HG02642 (cell line): ENCODE measurements at regions not wholly inside any gene's neighbourhood (a gene's known extent, or its start where the extent isn't known, plus 50 kb on each side); places are given as distances from the start of the nearest gene placed in this dataset.
"Not testable (repeated sequence)": the region's sequence is repeated elsewhere in the genome, so short reads cannot be mapped to it uniquely, and the experiment has no call there.

Source experiments
- ATAC-seq: cut with Tn5 transposase; IDR thresholded peaks from one replicate; pipeline ENCODE4 v1.9.1; 2021; ENCODE audit warnings: mild to moderate bottlenecking; ENCODE audit not compliant: unreplicated experiment, poor library complexity

GRCh38 chr6:94559829-94560537 is 1017.4 kb upstream of the MANEA start:
- ATAC-seq = no peak

DNA sequence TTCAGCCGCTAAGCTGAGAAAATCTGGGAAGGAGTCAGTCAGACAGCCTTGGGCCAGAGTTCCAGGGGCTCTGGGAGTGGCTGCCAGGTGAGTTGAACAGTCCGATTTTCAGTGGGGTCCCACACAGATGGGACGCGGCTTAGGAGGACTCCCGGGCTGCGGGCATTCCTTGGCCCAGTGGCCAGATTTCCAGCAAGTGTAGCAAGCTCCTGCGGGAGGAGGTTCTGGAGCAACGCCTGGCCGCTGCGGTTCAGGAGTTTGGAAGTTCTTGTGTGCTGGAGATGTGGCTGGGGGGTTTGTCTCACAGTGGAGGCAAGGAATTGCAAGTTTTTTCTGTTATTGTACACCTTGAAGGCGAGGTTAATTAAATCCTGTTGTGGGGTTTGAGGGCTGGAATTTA is 1020.1 kb upstream of the MANEA start:
- ATAC-seq = not testable (repeated sequence)

DNA sequence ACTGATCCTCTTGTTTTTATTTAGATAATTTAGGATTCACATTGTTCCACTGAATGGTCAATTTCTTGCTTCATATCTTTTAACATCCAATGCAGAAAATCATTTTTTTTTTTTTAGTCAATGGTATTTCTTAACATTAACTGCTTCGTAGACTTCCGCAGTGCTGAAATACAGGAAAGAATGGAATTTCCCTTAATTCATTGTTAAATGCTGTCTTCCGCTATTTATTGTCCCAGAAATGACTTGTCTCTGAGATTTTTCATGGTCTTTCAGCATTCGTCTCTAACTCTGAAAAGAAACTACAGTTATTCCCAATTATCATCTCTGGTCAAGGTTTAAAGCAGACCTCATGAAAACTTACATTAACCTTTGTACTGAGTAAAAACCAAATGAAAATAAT is 1029.1 kb upstream of the MANEA start:
- ATAC-seq = no peak

DNA sequence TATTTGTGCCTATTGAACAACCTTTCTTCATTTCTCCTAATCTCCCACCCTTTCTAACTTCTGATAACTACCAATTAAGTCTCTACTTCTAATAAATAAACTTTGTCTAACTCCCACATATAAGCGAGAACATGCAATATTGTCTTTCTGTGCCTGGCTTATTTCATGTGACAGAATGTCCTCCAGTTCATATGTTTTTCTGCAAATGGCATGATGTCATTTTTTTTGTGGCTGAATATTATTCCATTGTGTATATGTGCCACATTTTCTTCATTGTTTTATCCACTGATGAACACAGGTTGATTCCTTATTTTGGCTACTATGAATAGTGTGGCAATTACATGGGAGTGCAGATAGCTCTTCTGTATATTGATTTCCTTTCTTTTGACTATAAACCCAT is 1041.5 kb upstream of the MANEA start:
- ATAC-seq = no peak

DNA sequence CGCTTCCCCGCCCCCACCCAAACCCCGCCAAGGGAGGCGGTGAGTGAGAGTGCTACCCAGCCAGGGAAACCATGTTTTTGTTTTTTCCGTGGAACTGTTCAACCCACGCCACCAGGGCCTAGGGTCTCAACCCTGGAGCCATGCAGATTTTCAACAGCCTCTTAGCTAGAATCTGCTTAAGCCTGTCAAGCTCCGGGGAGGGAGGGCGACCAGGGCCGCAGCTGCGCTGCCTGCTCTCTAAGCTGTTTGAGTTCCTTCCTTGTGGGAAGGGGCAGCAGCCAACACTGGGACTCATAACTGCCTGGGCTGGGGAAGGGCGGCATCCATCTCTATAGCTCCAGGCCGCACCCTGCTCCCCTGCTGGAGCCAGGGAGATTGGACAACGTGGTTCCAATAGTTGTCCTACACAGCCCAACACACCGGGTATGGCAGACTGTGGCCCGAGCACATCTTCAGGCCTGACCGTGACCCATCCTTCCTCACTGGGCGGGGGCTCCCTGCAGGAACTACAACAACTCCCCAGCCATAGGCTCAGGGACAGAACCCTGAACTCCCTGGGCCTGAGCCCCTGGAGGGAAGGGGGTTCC is 1065.7 kb upstream of the MANEA start:
- ATAC-seq = no peak

DNA sequence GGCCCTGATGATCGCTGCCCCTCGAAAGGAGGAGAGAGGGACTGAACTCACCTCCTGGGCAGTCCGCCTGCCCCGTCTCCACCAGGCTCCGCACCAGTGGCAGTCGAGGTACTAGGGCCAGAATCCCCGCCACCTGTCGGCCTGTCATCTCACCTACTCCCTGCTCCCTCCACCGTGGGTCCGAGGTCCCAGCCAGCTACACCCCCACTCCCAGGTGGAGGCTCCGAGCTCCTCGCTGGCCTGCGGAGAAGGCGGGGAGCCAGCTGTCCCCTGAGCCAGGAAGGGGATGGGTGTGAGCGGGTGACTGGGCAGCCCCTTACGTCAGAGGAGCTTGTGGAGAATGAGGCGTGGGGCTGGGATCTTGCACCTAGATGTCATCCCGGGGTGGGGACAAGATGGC is 1066.5 kb upstream of the MANEA start:
- ATAC-seq = no peak

GRCh38 chr6:94501516-94501915 is 1075.8 kb upstream of the MANEA start:
- no peak for ATAC-seq

GRCh38 chr6:94498099-94498498 is 1078.7 kb upstream of the EPHA7 start:
- no peak for ATAC-seq

- no peak for ATAC-seq
These were observed 1075.1 kb upstream of the EPHA7 start for GRCh38 chr6:94494500-94494899.

DNA sequence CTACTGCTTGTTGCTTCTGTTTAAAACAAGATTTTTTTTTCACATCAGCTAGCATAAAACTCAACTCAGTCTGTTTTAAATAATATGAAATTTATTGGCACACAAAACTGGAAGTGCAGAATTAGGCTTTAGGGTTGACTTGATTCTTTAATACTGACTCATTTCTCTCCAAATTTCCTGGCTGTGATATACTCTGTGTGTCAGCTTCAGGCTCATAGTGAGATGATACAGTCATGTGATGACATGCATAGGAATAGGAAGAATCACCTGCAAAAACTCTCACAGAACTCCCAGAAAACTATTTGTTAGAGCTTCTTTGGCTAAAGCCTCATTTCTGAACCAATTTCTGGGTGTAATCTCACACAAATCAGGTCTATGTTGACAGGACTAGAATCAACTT is 1068.0 kb upstream of the EPHA7 start:
- no peak for ATAC-seq

DNA sequence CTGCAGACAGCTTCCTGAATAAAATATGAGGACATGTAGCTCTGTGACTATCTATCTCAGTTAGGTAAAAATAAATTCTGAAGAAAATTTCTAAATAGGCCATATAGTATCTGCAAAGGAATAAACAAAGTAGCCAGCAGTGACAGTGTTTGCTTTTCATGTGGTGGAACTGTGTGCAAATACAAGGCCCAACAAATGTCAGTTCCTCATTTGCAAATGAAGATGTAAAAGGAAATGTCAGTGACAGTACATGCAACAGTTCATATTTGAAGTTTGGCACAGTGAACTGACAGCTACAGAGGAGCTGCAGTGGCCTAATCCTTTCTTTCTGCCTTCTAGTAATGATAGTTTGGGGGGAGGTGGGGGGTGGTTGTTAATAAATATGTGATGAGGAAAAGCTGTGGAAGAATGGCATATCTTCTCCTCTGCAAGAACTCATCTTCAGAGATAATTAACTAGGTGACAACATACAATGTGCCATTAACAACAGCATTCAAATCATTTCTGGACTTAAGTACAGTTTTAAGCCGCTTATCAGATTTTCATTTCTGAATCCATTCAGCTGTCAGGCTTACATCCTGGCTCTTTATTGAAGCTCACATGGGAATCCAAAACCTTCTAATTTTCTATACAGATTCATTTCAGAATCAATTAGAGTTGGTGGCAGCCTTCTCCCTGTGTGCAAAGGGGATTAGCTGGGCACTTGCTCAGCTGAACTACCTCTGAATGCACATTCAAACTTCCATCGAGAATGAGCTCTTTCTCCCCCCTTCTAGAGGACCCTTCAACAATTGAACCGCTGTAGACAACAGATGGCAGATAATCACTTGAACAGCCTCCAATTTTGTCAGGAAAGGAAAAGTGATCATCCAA is 1059.0 kb upstream of the EPHA7 start:
- no peak for ATAC-seq

DNA sequence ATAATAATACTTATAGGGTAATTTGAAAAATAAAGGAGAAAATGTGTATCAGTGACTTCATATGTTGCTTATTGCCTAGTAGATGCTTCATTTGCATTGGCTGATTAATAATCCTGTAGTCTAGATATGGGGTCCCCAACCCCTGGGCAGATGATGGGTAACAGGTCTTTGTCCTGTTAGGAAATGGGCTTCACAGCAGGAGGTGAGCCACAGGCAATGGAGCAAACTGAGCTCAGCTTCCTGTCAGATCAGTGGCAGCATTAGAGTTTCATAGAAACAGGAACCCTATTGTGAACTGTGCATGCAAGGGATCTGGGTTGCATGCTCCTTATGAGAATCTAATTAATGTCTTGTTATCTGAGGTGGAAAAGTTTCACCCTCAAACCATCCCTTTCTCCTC is 1049.5 kb upstream of the EPHA7 start:
- ATAC-seq = no peak

DNA sequence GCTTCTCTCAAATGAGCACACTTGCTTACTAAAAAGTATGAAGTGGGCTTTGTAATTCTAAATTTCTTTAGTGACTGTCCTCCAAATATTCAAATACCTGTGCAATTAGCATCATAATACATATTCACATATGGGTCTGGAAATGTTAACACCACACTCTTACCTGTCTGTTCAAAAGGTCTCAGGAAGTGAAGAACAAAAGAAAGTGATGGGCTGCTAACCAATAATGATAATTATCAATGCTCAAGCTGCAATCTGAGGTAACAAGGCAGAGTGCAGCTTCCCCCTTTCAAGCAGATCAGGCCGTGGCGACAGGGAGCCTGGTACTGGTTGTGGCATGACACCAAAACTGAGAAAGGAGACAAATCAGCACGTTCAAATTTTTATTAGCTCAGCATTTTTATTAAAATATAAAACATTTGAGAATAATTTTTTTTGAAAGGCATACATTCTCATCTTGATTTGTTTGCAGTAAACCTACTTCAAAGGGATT is 1044.7 kb upstream of the EPHA7 start:
- no peak for ATAC-seq

GRCh38 chr6:94463306-94463705 is 1043.9 kb upstream of the EPHA7 start:
- no peak for ATAC-seq

DNA sequence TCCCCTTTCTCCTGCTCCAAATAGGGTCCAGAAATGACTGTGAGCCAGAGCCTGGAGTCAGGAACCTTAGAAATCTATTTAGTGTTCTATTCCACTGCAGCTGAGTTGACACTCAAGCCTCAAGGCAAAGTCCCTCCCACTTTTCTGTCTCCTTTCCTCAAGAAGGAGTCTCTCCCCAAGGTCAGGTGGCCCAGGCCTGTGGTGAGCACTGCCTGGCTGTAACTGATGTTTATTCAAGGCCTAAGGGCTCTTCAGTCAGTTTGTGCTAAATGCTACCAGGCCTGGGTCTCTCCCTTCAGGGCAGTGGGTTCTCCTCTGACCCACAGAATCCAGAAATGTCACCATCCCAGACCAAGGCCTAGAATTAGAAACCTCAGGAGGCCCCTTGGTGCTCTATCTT is 1042.9 kb upstream of the EPHA7 start:
- no peak for ATAC-seq

GRCh38 chr6:94456266-94456665 is 1036.9 kb upstream of the EPHA7 start:
- no peak for ATAC-seq

- ATAC-seq = no peak
These were observed 1034.9 kb upstream of the EPHA7 start for GRCh38 chr6:94454231-94454630.

GRCh38 chr6:94446120-94446519 is 1026.8 kb upstream of the EPHA7 start:
- ATAC-seq = no peak

GRCh38 chr6:94443701-94444100 is 1024.3 kb upstream of the EPHA7 start:
- ATAC-seq = no peak

DNA sequence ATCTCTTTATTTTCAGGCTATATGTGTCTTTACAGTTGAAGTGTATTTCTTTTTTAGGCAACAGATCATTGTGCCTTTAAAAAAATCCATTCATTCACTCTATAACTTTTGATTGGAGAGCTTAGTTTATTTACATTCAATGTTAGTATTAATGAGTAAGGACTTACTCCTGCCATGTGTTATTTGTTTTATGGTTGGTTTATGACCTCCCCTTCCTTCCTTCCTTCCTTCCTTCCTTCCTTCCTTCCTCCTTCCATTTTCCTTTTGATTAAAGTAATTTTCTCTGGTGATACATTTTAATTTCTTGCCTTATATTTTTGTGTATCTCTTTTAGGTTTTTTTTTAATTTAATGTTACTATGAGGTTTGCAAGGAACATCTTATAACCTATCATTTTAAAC is 1005.3 kb upstream of the EPHA7 start:
- ATAC-seq = no peak

DNA sequence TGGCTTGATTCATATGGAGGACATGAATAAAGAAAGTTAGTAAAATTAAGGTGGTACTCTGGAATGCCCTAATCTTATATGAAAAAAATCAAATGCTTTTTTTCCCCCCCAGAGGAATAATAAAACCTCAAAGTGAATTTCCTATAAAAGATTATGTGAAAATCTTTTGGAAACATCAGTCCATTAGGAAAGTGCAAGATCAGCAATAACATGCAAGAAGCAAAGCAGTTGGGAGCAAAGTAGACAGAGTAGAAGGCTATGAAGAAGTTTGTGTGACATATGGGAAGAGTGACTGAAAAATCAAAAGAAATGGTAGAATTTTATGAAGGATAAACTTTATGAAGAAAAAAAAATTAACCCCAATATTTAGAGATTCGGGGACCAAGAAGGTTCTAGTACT is 998.0 kb upstream of the EPHA7 start:
- ATAC-seq = no peak
